Stimulated activated CD8-positive, alpha-beta memory T cell treated with anti-CD3 and anti-CD28 coated beads, Interleukin-4, amount 100 ng/mL, for 48 hours (primary cell): ENCODE measurements at regions not wholly inside any gene's neighbourhood (a gene's known extent, or its start where the extent isn't known, plus 50 kb on each side); places are given as distances from the start of the nearest gene placed in this dataset.

Source experiments
- DNase-seq: peaks from one replicate; pipeline ENCODE4 v3.0.0-alpha.2; 2020

DNA sequence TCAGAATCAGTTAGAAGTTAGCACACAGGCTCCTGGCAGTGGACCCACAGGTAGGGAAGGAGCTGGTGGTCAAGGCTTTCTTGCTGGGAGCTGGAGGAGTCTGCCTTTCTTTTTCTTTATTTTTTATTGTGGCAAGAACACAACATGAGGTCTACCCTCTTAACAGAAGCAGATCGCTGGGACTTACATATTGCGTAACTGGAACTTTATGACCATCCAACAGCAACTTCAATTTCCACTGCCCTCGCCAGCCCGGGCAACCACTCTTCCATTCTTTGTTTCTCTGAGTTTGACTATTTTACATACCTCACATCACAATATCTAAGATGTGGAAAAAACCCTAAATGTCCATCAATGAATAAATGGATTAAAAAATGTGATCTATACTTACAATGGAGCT lies 147.8 kb upstream of the AJAP1 start:
- no peak for DNase-seq

- no peak for DNase-seq
Observed at GRCh38 chr1:4509206-4509605, 145.2 kb upstream of the AJAP1 start.

DNA sequence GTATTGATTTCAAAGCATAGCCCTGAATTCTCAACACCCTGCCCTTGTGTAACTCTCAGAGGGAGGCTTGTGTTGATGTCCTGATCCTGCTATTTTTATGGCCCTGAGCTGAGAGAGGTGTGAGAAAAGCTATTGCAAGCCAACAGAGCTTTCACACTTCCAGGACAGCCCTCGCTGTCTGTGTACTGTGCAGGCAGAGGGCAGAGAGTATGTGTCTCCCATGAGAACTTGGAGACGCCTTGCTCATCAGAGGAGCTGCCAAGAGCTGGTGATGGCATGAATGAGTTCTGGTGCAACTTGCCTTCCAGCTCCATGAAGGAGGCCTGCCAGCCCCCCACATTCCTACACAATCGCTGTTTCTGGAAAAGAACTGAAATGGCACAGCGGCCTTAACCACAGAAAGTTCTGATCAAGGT lies 144.1 kb upstream of the AJAP1 start:
- no peak for DNase-seq

DNA sequence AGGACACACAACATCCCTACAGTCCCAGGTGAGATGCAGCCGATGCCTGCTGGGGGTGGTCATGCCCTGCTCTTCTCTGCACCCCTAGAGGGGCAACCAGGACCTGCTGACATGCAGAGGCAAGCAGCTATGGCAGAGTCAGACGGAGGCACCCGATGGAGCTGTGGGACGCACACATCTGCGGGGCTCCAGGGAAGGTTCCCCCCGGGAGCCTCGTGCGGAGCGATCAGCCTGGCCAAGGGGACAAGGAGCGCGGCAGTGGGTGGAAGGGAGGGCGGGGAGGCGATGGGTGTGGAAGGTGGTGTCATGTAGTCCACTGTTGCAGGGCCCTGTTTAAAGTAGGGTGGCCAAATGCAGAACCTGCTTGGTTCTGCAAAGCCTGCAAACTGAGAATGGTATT lies 143.0 kb upstream of the AJAP1 start:
- DNase-seq = no peak

GRCh38 chr1:4512636-4513035 lies 141.8 kb upstream of the AJAP1 start:
- no peak for DNase-seq

GRCh38 chr1:4513685-4514084 lies 140.7 kb upstream of the AJAP1 start:
- DNase-seq = no peak

- DNase-seq = no peak
Observed at GRCh38 chr1:4515727-4516289, 138.6 kb upstream of the AJAP1 start.

GRCh38 chr1:4516596-4516995 lies 137.8 kb upstream of the AJAP1 start:
- no peak for DNase-seq

- DNase-seq = no peak
Observed at GRCh38 chr1:4517186-4517954, 137.0 kb upstream of the AJAP1 start.

DNA sequence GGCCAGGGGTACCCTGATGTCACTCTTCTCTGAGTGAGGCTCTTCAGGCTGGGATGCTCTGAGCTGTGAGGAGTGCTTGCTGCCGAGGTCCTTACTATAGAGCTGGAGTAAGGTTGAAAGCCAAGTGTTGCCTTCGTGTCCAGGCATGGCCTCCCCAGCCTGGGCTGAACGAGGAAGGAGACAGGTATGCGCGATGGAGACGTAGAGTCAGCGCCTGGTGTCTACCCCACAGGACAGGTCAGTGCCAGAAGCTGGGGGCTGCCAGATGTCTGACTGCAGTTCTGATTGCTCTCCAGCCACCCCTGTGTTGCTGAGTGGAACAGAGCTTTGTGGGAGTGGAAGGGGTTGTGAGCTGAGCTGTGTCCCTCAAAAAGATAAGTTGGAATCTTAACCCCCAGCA lies 135.8 kb upstream of the AJAP1 start:
- no peak for DNase-seq

DNA sequence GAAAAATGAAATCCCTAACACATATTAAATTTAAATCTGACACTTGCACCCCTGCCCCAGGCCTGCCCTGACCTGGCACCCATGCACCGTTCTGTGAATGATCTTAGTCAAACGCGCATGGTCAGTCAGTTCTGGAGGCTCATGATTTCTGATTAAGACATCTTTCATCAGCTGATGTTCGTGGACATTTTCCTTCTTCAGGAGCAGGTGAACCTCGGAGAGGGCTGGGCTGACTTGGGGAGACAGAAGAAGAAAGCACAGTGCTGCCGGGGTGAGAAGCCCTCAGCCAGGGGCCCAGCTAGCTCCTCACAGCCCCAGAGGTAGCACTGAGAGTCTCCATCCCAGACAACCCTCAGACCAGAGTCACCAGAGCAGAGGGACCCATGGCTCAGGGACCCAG lies 134.5 kb upstream of the AJAP1 start:
- no peak for DNase-seq

DNA sequence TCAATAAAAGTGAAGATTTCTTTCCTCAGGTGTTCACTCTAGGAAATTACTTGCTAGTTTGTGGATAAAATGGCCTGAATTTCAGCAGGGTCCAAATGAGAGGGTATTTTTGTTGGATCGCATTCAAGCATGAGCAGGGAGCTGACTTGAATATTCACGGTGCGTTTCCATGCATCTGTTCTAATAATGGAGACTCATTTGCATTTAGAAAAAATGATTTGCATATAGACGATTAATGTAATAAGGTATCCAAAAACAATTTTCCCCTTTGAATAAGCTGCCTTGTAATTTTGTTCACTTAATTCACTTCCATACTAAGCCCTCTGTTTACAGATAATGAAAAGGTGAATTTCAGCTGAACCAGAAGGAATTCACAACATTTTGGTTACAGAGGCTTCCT lies 130.9 kb upstream of the AJAP1 start:
- DNase-seq = no peak

GRCh38 chr1:4526747-4527146 lies 127.7 kb upstream of the AJAP1 start:
- no peak for DNase-seq

DNA sequence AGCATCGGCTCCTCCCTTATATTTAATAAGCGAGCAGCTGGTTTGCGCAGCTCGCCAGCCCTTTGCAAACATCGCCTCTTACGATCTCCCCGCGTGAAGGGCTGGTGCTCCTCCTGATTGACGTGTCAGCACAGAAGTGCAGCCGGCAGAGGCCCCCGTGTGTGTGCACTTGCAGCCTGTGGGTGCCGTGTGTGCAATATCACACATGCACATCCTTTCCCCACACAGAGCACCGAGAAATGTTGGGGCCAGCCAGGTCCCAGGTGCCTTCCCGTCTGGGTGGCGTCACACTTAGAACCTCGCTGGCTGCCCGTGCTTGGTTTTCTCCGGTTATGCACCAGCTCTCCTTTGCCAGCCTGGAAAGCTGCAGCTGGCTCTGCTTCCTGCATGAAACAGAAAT lies 126.6 kb upstream of the AJAP1 start:
- no peak for DNase-seq

DNA sequence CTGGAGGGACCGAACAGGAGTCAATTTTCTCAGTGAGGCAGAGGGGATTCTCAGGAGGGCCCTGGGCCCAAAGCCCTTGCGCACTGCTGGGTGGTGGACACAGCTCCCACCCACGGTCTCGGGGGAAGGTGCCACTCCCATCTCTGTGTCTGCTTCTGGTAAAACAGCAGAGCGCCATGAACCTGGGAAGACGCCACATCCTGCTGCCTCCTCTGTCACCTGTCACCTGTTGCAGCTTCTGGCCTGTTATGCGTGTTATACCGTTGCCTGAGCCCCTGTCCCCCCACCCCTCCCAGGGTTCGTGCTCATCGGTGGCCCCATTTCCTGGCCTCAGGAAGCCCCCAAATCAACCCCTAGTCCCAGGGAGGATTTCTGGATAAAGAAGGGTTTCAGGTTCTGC lies 125.8 kb upstream of the AJAP1 start:
- no peak for DNase-seq

- no peak for DNase-seq
Observed at GRCh38 chr1:4529446-4530165, 124.8 kb upstream of the AJAP1 start.

DNA sequence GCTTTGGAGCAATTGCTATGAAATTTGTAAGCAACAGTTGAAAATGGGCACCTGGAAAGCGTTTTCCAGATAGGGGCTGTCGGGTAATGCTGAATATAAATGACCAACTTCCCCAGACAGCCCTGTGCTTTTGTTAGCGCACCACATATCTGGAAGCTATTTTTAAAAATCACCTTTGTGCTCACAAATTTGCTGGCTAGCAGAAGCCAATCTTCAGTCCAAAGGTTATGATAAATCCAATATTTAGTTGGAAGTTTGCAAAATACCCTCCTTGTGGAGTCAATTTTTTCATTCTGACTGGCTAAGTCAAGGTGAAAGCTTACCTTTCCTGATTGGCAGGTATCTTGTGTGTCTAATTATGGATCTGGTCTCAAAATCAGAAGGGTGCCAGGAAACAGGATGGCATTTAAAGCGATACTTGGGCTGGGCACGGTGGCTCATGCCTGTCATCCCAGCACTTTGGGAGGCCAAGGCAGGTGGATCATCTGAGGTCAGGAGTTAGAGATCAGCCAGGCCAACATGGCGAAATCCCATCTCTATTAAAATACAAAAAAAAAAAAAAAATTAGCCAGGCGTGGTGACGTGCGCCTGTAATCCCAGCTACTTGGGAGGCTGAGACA lies 124.1 kb upstream of the AJAP1 start:
- DNase-seq = no peak

DNA sequence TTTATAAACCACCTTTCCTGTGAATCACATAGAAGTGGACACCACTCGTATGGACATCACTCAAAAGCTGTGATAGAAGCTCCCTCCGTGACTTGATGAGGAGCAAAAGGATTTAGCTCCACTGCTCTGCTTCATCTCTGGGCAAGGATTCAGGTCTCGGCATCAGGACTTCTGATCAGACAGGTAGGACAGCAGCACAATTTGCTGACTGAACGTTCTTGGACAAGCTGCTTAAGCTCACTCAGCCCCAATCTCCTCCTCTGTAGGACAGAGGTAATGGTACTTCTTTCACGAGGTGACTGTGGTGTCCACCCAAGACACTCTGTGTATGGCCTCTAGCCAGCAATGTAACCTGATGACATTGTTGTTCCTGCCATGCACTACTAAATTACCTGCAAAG lies 122.6 kb upstream of the AJAP1 start:
- DNase-seq = no peak

DNA sequence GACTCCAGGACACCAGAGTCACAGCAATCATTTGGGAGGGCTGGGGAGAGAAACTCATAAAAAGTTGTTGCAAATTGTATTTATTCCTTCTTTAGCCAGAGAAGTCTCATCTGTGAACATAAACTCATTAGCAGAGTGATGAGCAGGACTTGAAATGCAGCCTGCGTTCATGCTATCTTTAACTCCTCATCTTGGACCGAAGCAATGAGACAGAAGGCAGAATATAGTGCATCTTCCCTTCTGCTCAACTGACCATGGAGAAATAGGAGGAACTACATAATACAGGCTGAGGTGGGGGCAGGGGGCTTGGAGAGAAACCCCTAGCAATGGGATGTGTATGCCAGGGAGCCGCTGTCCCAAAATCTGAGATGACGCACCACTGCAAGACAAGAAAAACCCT lies 121.8 kb upstream of the AJAP1 start:
- no peak for DNase-seq

- no peak for DNase-seq
Observed at GRCh38 chr1:4546911-4547310, 107.5 kb upstream of the AJAP1 start.

DNA sequence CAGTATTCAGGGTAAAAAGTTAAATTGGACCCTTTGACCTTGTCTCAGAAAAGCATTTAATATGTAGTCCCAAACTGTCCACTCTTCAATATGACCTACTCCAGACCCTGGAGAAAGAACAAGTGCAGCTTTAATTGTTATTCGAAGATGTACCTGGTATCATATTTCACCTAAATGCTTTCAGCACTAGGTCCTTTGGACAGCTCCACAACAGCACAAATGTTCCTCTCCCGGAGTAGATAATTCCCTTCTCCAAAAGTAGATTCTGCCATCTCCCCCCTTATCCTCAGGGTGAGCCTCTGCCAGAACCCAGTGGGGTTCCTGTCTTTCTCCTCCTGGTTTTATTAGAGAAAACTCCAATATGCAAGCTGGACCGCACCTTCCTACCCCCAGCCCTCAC lies 104.5 kb upstream of the AJAP1 start:
- DNase-seq = no peak

DNA sequence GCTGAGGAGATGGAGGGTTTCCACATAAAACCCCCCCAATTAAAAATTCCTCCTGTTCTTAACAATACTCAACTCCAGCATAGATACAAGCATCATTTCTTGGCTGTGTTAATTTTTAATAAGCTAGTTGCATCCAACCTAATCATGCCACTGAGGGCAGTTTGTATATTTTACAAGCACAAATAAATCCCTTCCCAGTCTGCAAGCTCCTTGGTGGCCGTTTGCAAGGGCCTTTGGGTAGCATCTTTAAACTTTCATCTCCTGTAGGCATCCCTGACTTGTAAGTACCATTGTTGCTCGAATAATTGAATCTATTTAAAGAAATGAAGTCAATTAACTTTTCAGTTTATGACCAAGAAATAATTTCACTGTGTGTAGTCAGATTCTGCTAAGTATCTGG lies 103.5 kb upstream of the AJAP1 start:
- no peak for DNase-seq

DNA sequence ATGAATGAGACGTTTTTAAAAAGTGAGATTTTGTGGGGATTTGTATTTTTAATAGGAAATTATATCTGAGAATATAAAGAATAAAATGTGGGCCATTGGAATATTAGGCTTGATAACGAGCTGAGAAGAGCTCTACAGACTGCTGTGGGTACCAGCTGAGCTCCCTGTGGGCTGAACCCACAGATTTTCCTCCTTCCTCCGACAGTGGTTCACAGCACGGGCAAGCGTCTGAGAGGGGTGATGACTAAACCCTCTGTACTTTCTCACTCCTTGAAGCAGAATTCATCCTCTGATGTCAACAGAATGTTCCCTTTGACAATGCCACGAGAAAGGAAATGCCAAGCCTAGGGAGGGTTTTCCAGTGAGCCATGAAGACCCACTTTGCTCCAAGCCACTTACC lies 102.7 kb upstream of the AJAP1 start:
- DNase-seq = no peak

DNA sequence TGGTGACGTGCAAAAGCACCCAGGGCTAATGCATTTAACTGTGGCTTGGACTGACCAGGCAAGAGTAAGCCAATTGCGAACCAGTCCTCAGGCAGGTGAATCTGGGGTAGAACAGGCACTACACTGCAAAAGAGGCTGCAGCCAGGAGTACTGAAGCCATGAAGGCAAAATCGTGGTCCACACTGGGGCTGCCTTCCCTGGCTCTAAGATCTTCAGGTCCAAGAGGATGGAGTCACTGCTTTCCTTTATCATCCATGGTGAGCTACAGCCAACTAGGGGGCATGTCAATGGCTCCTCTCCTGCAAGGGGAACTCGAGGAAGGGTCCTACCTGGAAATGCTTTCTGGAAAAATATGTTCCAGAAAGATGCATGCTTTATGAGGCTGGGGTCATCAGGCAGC lies 100.6 kb upstream of the AJAP1 start:
- DNase-seq = no peak
